VCaP (cell line): ENCODE measurements at regions not wholly inside any gene's neighbourhood (a gene's known extent, or its start where the extent isn't known, plus 50 kb on each side); places are given as distances from the start of the nearest gene placed in this dataset.

Experiments
- H3K27ac ChIP-seq: fragments of 450-650 bp; 2 replicates; pipeline ENCODE4 v1.5.1; 2017
- CTCF ChIP-seq: fragments of 450-650 bp; conservative IDR thresholded peaks from 2 replicates; pipeline ENCODE4 v1.5.1; 2017; ENCODE audit warnings: mild to moderate bottlenecking, moderate library complexity

GRCh38 chr10:113282564-113282963, 270.3 kb upstream of the HABP2 start:
- H3K27ac ChIP-seq: no peak overlapping the region
- no peak for TF ChIP-seq CTCF

GRCh38 chr10:113283189-113283588, 269.7 kb upstream of the HABP2 start:
- no peak overlapping the region for H3K27ac ChIP-seq
- TF ChIP-seq CTCF: no peak

- TF ChIP-seq CTCF: no peak
Observed at GRCh38 chr10:113284635-113285034, 268.2 kb upstream of the HABP2 start.

GRCh38 chr10:113285305-113285704, 267.5 kb upstream of the HABP2 start:
- TF ChIP-seq CTCF: no peak
- no peak overlapping the region for H3K27ac ChIP-seq

More at GRCh38 chr10:113284635-113285034, 268.2 kb upstream of the HABP2 start:
- no peak overlapping the region for H3K27ac ChIP-seq

GRCh38 chr10:113287592-113287991, 265.3 kb upstream of the HABP2 start:
- no peak overlapping the region for H3K27ac ChIP-seq
- TF ChIP-seq CTCF: no peak

- TF ChIP-seq CTCF: no peak
Observed at GRCh38 chr10:113290137-113290536, 262.7 kb upstream of the HABP2 start.

GRCh38 chr10:113291413-113291812, 261.4 kb upstream of the HABP2 start:
- no peak overlapping the region for H3K27ac ChIP-seq
- TF ChIP-seq CTCF: no peak

More at GRCh38 chr10:113290137-113290536, 262.7 kb upstream of the HABP2 start:
- no peak overlapping the region for H3K27ac ChIP-seq

- H3K27ac ChIP-seq: no peak overlapping the region
- TF ChIP-seq CTCF: no peak
Observed at GRCh38 chr10:113292086-113292485, 260.8 kb upstream of the HABP2 start.
